Natural killer cell (primary cell): ENCODE measurements at regions not wholly inside any gene's neighbourhood (a gene's known extent, or its start where the extent isn't known, plus 50 kb on each side); places are given as distances from the start of the nearest gene placed in this dataset.

Source experiments
- ATAC-seq, 3 donors: fragments of 150-1000 bp in 2 of 3; fragments of 200-7000 bp in 1 of 3; cut with Tn5 transposase; 1 replicate in 1 of 3; 2 replicates in 2 of 3; pipeline ENCODE4 v1.10.0; 2021; ENCODE audit warnings: mild to moderate bottlenecking in 2 of 3, moderate library complexity in 2 of 3
- DNase-seq, 2 donors: peaks; one replicate each; pipeline versions ENCODE4 v3.0.0 to v3.0.0-alpha.2; 2013 to 2021; ENCODE audit warnings: mixed read lengths in 1 of 2
- H3K27ac ChIP-seq: one replicate; pipeline ENCODE4 v1.5.1; 2013; ENCODE audit warnings: mild to moderate bottlenecking, low read length
- H3K27me3 ChIP-seq: one replicate; pipeline ENCODE4 v1.6.1; 2013; ENCODE audit warnings: low read length; ENCODE audit not compliant: control insufficient read depth, insufficient read depth
- H3K36me3 ChIP-seq: one replicate; pipeline ENCODE4 v1.6.1; 2013; ENCODE audit warnings: low read length; ENCODE audit not compliant: control insufficient read depth, insufficient read depth
- H3K4me1 ChIP-seq: one replicate; pipeline ENCODE4 v1.6.1; 2013; ENCODE audit warnings: low read length; ENCODE audit not compliant: control insufficient read depth, insufficient read depth
- H3K4me3 ChIP-seq: one replicate; pipeline ENCODE4 v1.5.1; 2013; ENCODE audit warnings: low read length
- H3K9me3 ChIP-seq: one replicate; pipeline ENCODE4 v1.6.1; 2013; ENCODE audit warnings: low read length; ENCODE audit not compliant: control insufficient read depth, insufficient read depth
- H3K27ac Mint-ChIP-seq, 2 donors: one replicate each; pipeline ENCODE4 v1.8.0; 2022; ENCODE audit warnings: mild to moderate bottlenecking in 2 of 2, mixed read lengths in 2 of 2, moderate library complexity in 1 of 2
- H3K27me3 Mint-ChIP-seq, 2 donors: one replicate each; pipeline ENCODE4 v1.8.0; 2022; ENCODE audit warnings: low read depth in 2 of 2, mixed read lengths in 2 of 2
- H3K36me3 Mint-ChIP-seq: one replicate; pipeline ENCODE4 v1.8.0; 2022; ENCODE audit warnings: mixed read lengths
- H3K4me1 Mint-ChIP-seq, 2 donors: one replicate each; pipeline ENCODE4 v1.8.0; 2022; ENCODE audit warnings: mixed read lengths in 2 of 2
- H3K4me3 Mint-ChIP-seq: one replicate; pipeline ENCODE4 v1.8.0; 2022; ENCODE audit warnings: mild to moderate bottlenecking, moderate library complexity, mixed read lengths
- H3K9me3 Mint-ChIP-seq, 2 donors: one replicate each; pipeline ENCODE4 v1.8.0; 2022; ENCODE audit warnings: mixed read lengths in 2 of 2
- CTCF ChIP-seq: fragments of 200-600 bp; IDR thresholded peaks from one replicate; pipeline ENCODE4 v1.8.0; 2022; ENCODE audit warnings: antibody characterized with exemption
- WGBS: methylation state at CpG from one replicate; pipeline ENCODE4 v1.1.7; 2013; ENCODE audit warnings: missing lambda C conversion rate; ENCODE audit not compliant: insufficient coverage; 5-methylcytosine and 5-hydroxymethylcytosine counted together
- intact Hi-C: fragments of 100-400 bp; cut with micrococcal nuclease; formaldehyde crosslinking; loops from one replicate; pipeline ENCODE4 v1.14.2; 2022

DNA sequence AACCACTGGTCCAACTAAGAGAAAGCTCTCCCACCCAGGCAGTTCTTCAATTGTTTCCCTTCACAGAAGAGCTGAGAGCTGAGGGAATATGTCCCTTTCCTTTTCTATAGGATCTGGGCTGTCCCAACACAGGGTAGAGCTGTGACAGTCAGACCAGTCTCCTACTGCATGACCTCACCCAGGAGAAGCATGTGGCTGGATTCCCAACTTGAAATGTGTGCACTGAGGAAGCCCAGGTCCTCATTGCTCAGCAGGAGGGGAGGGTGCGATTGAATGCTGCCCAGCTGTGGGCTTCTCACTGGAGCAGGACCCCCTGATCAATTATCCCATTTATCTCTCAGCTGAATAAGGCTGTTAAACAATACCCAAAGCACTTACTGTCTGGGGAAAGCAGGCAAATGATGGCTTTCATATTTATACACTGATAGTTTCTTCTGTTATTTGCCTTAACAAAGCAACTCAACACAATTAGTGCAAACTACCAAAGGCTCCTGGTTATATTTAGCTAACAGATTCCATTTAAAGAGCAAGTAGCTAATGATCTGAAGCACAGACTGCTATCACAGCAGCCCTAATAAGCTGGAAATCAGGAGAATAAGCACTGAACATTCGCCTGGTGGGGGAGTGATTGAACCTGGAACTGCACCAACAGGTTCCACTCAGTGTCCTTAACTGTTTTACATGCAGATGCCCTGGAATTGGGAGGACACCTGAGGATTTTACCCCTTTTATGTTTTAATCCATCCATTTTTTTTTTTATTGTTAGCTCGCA is 508.8 kb downstream of the CCSER2 start:
- H3K27me3 ChIP-seq = no peaks in the 10 kb centered on the region
- no peak overlapping the region for H3K27ac ChIP-seq
- Mint-ChIP-seq H3K27ac (no peak overlapping the region), H3K4me3 (no peak overlapping the region), H3K27me3 (no peaks in the 10 kb centered on the region), H3K9me3 (peaks cover 0 to 2% of the 10 kb centered on the region in 2 donors), H3K36me3 (no peaks in the 10 kb centered on the region), H3K4me1 (no peaks in the 10 kb centered on the region)
- ATAC-seq (peak in 1 of 3 donors; percentile 14), DNase-seq (no peak)
- no peak for TF ChIP-seq CTCF
- H3K4me3 ChIP-seq = no peak overlapping the region
- whole genome bisulfite sequencing = 75% methylated on average over 3 of the region's 3 CpGs
- H3K36me3 ChIP-seq = no peaks in the 10 kb centered on the region
- no peaks in the 10 kb centered on the region for H3K4me1 ChIP-seq
- H3K9me3 ChIP-seq = no peaks in the 10 kb centered on the region
- intact Hi-C loops = no loop called here

DNA sequence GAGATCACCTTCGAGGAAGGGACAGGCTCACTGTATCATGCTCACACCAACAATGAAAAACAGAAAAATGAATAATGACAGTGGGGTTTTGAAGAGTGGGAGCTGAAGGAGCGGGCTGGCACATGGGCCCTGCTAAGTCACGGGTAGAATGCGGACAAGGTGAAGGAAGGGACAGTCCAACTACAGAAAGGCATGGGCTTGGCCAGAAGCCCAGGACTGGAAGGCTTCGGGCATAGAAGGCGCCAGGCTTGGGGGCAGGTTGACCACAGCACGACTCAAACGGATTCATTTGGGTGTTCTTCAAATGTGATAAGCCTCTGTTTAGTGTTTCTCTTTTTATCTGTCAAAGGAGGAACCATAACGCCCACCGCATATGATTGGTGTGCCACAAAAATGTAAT is 509.5 kb downstream of the CCSER2 start:
- ATAC-seq = no peak
- H3K4me3 Mint-ChIP-seq = no peak overlapping the region
- Histone ChIP-seq H3K27me3 (no peaks in the 10 kb centered on the region), H3K27ac (no peak overlapping the region), H3K9me3 (no peaks in the 10 kb centered on the region), H3K36me3 (no peaks in the 10 kb centered on the region), H3K4me1 (no peaks in the 10 kb centered on the region), H3K4me3 (no peak overlapping the region)
- no peak for DNase-seq
- WGBS = 89% methylated on average over 10 of the region's 10 CpGs
- TF ChIP-seq CTCF = no peak
- no peaks in the 10 kb centered on the region for H3K36me3 Mint-ChIP-seq
- H3K27me3 Mint-ChIP-seq = no peaks in the 10 kb centered on the region
- no peaks in the 10 kb centered on the region for H3K9me3 Mint-ChIP-seq
- no peaks in the 10 kb centered on the region for H3K4me1 Mint-ChIP-seq
- intact Hi-C loops = no loop called here
- no peak overlapping the region for H3K27ac Mint-ChIP-seq

- no peak for DNase-seq
- no peaks in the 10 kb centered on the region for H3K9me3 Mint-ChIP-seq
- no peaks in the 10 kb centered on the region for H3K4me1 ChIP-seq
- no peak overlapping the region for H3K4me3 ChIP-seq
- no peak overlapping the region for H3K4me3 Mint-ChIP-seq
- no peak overlapping the region for H3K27ac Mint-ChIP-seq
- H3K4me1 Mint-ChIP-seq = no peaks in the 10 kb centered on the region
- no peak overlapping the region for H3K27ac ChIP-seq
- no peaks in the 10 kb centered on the region for H3K36me3 Mint-ChIP-seq
- 70% methylated on average over 6 of the region's 6 CpGs for WGBS
- ATAC-seq = no peak
- TF ChIP-seq CTCF = no peak
- no peaks in the 10 kb centered on the region for H3K36me3 ChIP-seq
- H3K9me3 ChIP-seq = no peaks in the 10 kb centered on the region
- H3K27me3 Mint-ChIP-seq = no peaks in the 10 kb centered on the region
- H3K27me3 ChIP-seq = no peaks in the 10 kb centered on the region
- intact Hi-C loops = no loop called here
Measured at GRCh38 chr10:84838851-84839250, 510.5 kb downstream of the CCSER2 start.

- H3K27me3 Mint-ChIP-seq = no peaks in the 10 kb centered on the region
- no peak for TF ChIP-seq CTCF
- Histone ChIP-seq H3K27ac (no peak overlapping the region), H3K27me3 (no peaks in the 10 kb centered on the region), H3K4me3 (no peak overlapping the region), H3K9me3 (no peaks in the 10 kb centered on the region), H3K4me1 (no peaks in the 10 kb centered on the region), H3K36me3 (no peaks in the 10 kb centered on the region)
- H3K27ac Mint-ChIP-seq = no peak overlapping the region
- no peaks in the 10 kb centered on the region for H3K4me1 Mint-ChIP-seq
- DNase-seq = no peak
- H3K9me3 Mint-ChIP-seq = no peaks in the 10 kb centered on the region
- no peak for ATAC-seq
- H3K4me3 Mint-ChIP-seq = no peak overlapping the region
- H3K36me3 Mint-ChIP-seq = no peaks in the 10 kb centered on the region
- intact Hi-C loops = no loop called here
Measured at GRCh38 chr10:84842593-84842992, 514.2 kb downstream of the CCSER2 start.
